ENCODE measurements at regions not wholly inside any gene's neighbourhood (a gene's known extent, or its start where the extent isn't known, plus 50 kb on each side); places are given as distances from the start of the nearest gene placed in this dataset.

DNA sequence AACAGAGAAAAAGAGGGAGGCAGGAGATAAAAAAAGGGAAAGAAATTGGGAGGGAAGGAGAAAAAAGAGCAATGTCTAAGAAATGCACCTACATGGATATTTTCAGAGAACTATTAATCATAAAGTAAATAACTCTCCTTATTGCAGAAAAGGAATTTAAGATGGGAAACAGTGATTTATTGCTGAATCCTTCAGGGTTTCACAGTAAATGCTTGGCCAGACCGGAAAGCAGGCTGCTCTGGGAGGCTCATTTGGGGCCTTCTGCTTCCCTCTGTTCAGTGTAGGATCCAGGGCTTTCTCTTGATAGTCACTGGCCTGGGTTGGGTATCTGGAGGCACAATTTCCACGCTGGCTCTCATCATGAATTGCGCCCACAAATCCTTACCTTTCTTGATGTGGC, 324.3 kb upstream of the SORL1-AS1 start:
- Histone ChIP-seq H3K36me3 (ENCODE audit: control insufficient read depth in 2 of 2, extremely low read depth in 1 of 2, insufficient read depth in 2 of 2, low read length in 2 of 2) (no peaks in the 10 kb centered on the region), H3K9me1 (ENCODE audit: control insufficient read depth, extremely low read depth, insufficient read depth, low read length) (no peaks in the 10 kb centered on the region), H3K9ac (ENCODE audit: control insufficient read depth, extremely low read depth, insufficient read depth, low read length) (no peak overlapping the region), H3K4me2 (ENCODE audit: control insufficient read depth, extremely low read depth, insufficient read depth, low read depth, low read length) (no peak overlapping the region), H3K27ac (ENCODE audit: control insufficient read depth, insufficient read depth, low read length) (no peak overlapping the region), H3K4me1 (ENCODE audit: control insufficient read depth, extremely low read depth, insufficient read depth, low read length) (no peaks in the 10 kb centered on the region), H3K4me3 (ENCODE audit: control insufficient read depth in 2 of 3, extremely low read depth in 1 of 3, insufficient read depth in 2 of 3, low read depth in 1 of 3, low read length in 3 of 3) (no peak overlapping the region), H3K79me2 (ENCODE audit: control insufficient read depth, insufficient read depth, low read length) (no peaks in the 10 kb centered on the region), H3K9me3 (ENCODE audit: control insufficient read depth, low read depth, low read length) (no peaks in the 10 kb centered on the region), H2AFZ (ENCODE audit: control insufficient read depth, low read length) (no peak overlapping the region), H3K27me3 (ENCODE audit: control insufficient read depth, extremely low read depth, insufficient read depth, low read length) (peaks cover 5% of the 10 kb centered on the region), H4K20me1 (ENCODE audit: control insufficient read depth, extremely low read depth, insufficient read depth, low read length) (no peaks in the 10 kb centered on the region)
- no peak for FAIRE-seq
- no peak for DNase-seq (ENCODE audit: low read depth, low spot score)
- TF ChIP-seq, protein P1, sequence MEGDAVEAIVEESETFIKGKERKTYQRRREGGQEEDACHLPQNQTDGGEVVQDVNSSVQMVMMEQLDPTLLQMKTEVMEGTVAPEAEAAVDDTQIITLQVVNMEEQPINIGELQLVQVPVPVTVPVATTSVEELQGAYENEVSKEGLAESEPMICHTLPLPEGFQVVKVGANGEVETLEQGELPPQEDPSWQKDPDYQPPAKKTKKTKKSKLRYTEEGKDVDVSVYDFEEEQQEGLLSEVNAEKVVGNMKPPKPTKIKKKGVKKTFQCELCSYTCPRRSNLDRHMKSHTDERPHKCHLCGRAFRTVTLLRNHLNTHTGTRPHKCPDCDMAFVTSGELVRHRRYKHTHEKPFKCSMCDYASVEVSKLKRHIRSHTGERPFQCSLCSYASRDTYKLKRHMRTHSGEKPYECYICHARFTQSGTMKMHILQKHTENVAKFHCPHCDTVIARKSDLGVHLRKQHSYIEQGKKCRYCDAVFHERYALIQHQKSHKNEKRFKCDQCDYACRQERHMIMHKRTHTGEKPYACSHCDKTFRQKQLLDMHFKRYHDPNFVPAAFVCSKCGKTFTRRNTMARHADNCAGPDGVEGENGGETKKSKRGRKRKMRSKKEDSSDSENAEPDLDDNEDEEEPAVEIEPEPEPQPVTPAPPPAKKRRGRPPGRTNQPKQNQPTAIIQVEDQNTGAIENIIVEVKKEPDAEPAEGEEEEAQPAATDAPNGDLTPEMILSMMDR (optimal IDR thresholded peaks at IDR 0.05 in 1 of 3, IDR thresholded peaks at IDR 0.05 in 1 of 3, conservative IDR thresholded peaks at IDR 0.05 in 1 of 3; ENCODE audit: extremely low read depth in 1 of 3, insufficient read depth in 2 of 3, low read length in 3 of 3), result no peak
- TF ChIP-seq EZH2 (IDR thresholded peaks at IDR 0.05; ENCODE audit: low read length), result no peak
- dilution Hi-C loops (cut with MboI; ENCODE audit: extremely low pct_ligation_motif_present, low sequenced_read_pairs), result no loop called here

DNA sequence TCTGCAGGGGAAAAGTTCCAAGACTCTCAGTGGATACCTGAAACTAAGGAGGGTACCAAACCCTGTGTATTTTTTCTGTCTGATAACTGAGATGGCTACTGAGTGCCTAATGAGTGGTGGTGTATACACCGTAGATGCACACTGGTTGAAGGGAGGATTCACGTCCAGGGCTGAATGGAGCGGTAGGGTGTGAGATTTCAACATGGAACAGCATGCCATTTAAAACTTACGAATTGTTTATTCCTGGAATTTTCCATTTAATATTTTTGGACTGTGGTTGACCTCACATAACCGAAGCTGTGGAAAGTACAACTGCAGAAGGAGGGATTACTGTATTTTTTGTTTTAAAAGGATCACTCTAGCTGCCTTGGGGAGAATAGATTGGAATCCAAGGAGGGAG, 322.5 kb upstream of the SORL1-AS1 start:
- dilution Hi-C loops (cut with MboI; ENCODE audit: extremely low pct_ligation_motif_present, low sequenced_read_pairs), result no loop called here
- no peak overlapping the region for H3K9ac ChIP-seq (ENCODE audit: control insufficient read depth, extremely low read depth, insufficient read depth, low read length)
- H3K9me3 ChIP-seq (ENCODE audit: control insufficient read depth, low read depth, low read length), result no peaks in the 10 kb centered on the region
- no peaks in the 10 kb centered on the region for H3K4me1 ChIP-seq (ENCODE audit: control insufficient read depth, extremely low read depth, insufficient read depth, low read length)
- H3K9me1 ChIP-seq (ENCODE audit: control insufficient read depth, extremely low read depth, insufficient read depth, low read length), result no peaks in the 10 kb centered on the region
- H3K79me2 ChIP-seq (ENCODE audit: control insufficient read depth, insufficient read depth, low read length), result no peaks in the 10 kb centered on the region
- DNase-seq (ENCODE audit: low read depth, low spot score) (no peak), FAIRE-seq (no peak)
- no peaks in the 10 kb centered on the region for H3K36me3 ChIP-seq (ENCODE audit: control insufficient read depth in 2 of 2, extremely low read depth in 1 of 2, insufficient read depth in 2 of 2, low read length in 2 of 2)
- no peak overlapping the region for H3K27ac ChIP-seq (ENCODE audit: control insufficient read depth, insufficient read depth, low read length)
- H3K4me3 ChIP-seq (ENCODE audit: control insufficient read depth in 2 of 3, extremely low read depth in 1 of 3, insufficient read depth in 2 of 3, low read depth in 1 of 3, low read length in 3 of 3), result no peak overlapping the region
- H3K27me3 ChIP-seq (ENCODE audit: control insufficient read depth, extremely low read depth, insufficient read depth, low read length), result peaks cover 5% of the 10 kb centered on the region
- H3K4me2 ChIP-seq (ENCODE audit: control insufficient read depth, extremely low read depth, insufficient read depth, low read depth, low read length), result no peak overlapping the region
- no peak for TF ChIP-seq EZH2 (IDR thresholded peaks at IDR 0.05; ENCODE audit: low read length)
- TF ChIP-seq, protein P1 (optimal IDR thresholded peaks at IDR 0.05 in 1 of 3, IDR thresholded peaks at IDR 0.05 in 1 of 3, conservative IDR thresholded peaks at IDR 0.05 in 1 of 3; ENCODE audit: extremely low read depth in 1 of 3, insufficient read depth in 2 of 3, low read length in 3 of 3), result no peak
- no peaks in the 10 kb centered on the region for H4K20me1 ChIP-seq (ENCODE audit: control insufficient read depth, extremely low read depth, insufficient read depth, low read length)
- no peak overlapping the region for H2AFZ ChIP-seq (ENCODE audit: control insufficient read depth, low read length)

Measured in keratinocyte (primary cell).